SKM-1 (cell line): ENCODE measurements at regions not wholly inside any gene's neighbourhood (a gene's known extent, or its start where the extent isn't known, plus 50 kb on each side); places are given as distances from the start of the nearest gene placed in this dataset.
"Not testable (repeated sequence)": the region's sequence is repeated elsewhere in the genome, so short reads cannot be mapped to it uniquely, and the experiment has no call there.

Experiments
- DNase-seq: peaks from one replicate; lab custom pipeline; 2025; ENCODE audit not compliant: unreplicated experiment; lab: John Stamatoyannopoulos, UW

DNA sequence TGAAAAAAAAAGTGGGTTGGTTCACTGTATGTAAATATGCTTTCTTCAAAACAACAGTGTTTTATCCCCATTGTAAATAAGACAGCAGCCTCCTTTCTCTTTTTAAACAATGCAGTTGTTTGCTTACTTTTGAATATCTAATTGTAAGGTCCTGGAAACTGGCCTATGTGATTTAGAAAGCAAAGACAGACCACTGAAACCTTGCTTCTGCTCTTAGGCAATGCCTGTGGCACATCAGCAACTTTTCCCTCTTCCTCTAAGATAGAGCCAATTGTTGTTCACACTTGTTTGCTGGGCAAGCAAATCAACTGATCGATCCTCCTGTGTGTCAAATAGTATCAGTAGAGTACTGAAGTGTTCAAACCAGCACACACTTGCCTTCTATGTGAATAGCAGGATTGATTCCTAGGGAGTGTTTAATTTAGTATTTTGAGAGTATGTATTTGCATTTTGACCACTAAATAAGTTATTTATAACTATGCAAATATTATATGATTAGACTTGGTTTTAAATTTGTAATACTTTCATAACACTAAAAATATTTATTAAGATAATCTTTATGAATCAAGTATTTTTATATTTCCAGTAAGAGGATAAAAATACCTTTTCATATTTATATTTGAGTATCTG lies 55.4 kb upstream of the GRPR start:
- DNase-seq = no peak

- DNase-seq = no peak
These were observed 59.4 kb upstream of the GRPR start for GRCh38 chrX:16063921-16064320.

DNA sequence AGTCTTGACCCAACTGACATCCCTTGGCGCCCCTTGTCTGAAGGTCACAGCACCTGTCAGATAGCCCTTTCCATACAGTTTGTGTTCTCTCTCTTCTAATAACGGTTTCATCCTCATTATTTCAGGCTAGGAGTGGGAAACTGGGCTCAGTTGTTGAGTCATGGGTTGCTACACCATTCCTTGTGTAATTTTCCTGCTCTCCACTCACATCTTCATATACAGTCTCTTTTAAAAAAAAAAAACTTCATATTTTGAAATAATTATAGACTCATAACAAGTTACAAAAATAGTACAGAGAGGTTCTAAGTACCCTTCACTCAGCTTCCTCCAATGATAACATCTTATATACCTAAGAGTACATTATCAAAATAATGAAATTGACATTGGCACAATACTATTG lies 60.2 kb upstream of the GRPR start:
- no peak for DNase-seq

GRCh38 chrX:16061296-16061695 lies 62.1 kb upstream of the GRPR start:
- no peak for DNase-seq

DNA sequence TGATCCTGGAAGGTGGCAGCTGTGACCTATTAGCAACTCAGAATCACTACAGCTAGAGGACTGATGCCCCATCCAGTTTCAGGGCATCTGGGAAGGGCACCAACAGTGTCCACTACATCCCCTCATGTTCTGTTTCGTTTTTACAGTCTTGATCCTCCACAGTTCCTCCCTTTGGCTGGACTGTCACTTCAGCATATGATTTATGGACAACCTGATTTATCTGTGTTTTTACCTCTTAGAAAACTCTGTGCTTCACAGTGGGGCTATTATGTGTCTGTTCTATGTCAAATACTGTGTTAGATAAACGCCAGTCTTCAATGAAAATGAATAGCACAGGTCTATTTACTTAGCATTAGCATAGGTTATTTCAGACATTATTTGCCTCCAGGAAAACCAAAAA lies 63.1 kb upstream of the GRPR start:
- no peak for DNase-seq

GRCh38 chrX:16049126-16049525 lies 74.2 kb upstream of the GRPR start:
- not testable (repeated sequence) for DNase-seq

DNA sequence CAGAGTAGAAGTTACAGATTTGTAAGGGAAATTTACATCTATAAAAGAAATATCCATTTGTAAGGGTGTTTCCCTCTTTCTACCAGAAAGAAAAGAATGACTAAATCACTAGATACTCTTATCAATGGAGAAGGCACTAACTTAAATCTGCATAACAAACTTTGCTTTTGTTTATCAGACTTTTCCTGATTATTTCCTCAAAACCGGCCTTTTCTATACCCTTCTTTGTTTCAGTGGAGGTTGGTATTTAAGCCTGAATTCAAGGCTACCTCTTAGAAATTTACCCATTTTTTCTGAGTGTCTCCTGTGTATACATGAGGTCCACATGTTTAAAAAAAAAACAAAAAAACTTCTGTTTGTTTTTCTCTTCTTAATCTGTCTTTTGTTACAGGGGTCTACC lies 80.4 kb upstream of the GRPR start:
- no peak for DNase-seq

GRCh38 chrX:16039834-16040233 lies 83.5 kb upstream of the GRPR start:
- DNase-seq = no peak

DNA sequence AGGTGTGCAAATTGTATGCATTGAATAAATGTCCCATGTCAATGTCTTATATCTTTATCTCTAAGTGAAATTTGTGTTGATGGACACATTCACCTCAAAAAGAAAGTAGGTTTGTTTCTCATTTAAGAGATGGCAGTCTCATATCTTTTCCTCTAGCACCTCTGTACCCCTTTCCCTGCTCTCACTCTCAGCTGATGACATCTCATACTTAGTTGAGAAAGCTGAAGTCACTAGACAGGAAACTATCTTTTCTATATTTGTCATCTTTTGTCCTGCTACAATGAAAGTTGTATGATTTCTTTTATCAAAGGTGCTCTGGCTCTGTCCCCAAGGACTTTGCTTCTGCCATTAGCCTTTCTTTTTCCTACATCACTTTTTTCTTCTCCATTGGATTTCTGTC lies 84.0 kb upstream of the GRPR start:
- DNase-seq = no peak

GRCh38 chrX:16033331-16033730 lies 90.0 kb upstream of the GRPR start:
- no peak for DNase-seq

GRCh38 chrX:16028576-16028975 lies 94.8 kb upstream of the GRPR start:
- no peak for DNase-seq

DNA sequence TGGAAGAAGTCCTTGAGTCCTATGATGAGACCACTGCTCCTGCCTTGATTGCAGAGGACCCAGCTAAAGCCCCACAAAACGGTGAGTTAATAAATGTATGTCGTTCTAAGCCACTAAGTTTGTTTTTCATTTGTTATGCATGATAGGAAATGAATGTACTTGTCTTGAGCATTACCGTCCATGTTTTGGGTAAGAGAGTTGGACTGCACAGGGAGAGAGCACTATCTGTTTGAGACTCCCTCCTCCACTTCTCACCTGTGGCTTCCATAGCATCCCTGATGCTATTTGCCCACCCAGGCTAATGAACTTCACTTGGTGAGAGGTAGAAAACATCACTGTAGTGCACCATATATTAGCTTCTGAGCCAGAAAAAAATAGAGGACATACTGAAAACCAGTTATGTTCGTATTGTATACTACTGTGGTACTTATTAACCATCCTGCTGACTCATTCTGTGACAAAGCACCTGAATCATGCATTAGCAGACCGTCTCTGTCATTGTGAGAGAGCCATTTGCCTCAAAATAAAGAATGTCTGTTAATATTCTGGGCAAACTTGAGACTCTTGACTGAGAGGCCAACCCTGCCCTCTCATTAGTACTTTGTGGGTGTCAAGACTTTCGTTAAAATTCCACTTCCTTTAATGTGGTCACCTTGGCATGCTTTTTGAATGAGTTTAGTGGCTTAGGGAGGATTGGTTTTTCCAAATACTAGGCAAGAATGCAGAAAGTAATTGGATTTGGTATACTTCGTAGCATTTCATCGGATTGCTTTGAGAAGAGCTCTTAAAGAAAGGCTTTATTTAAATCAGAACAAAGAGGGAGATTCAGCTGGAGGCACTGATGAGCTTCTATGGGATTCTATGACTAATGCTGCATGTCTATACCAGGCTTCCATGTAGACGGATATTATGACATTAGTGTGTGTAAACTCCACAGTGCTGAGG lies 99.3 kb upstream of the GRPR start:
- DNase-seq = no peak

- no peak for DNase-seq
These were observed 100.7 kb upstream of the GRPR start for GRCh38 chrX:16022580-16023200.

DNA sequence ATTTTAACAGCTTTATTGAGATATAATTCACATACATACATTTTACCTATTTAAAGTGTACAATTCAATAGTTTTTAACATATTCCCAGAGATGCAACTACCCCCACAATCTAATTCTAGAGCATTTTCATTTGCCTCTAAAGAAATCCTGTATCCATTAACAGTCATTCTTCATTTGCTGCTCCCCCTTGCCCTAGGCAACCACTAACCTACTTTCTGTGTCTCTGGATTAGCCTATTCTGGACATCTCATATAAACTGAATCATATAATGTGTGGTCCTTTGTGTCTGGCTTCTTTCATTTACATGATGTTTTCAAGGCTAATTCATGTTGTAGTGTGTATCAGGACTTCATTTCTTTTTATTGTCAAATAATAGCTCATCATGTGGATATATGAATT lies 105.1 kb upstream of the GRPR start:
- no peak for DNase-seq

- DNase-seq = no peak
These were observed 109.2 kb upstream of the GRPR start for GRCh38 chrX:16014171-16014570.

- no peak for DNase-seq
These were observed 111.1 kb upstream of the GRPR start for GRCh38 chrX:16012250-16012649.

DNA sequence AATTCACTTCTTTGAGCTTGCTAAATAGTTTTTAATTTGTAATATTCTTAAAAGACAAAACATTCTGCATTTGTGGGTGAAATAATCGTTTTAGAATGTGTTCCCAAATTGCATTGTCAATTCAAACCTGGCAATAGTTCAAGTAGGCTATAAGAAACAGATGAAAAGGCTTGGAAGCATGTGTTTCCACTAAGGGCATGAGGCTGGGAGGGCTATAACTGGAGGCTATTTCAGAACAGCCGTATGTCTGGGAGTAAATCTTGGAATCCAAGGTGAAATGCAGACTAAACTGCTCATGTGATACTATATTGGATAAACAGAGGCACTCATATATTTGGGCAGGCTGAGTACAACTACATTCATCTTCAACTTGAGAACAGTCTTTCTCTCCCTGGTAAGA lies 117.4 kb upstream of the GRPR start:
- no peak for DNase-seq

DNA sequence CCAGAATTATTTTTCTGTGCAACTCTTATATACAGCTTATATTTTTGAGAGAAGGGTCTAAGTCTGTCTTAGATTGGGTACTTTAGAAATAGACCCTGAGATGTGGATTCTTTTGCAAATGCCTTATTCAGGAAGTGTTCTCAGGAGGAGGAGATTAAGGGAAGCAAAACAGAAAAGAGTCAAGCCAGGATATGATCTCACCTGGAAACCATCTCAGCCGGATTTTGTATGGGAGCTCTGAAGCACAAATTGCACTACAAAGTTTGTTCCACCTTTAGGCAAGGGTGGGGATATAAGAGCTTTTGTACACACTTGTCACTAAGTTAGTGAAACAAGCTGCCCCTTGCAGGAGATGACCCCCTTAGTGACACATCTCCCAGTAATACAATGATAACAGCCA lies 121.2 kb upstream of the GRPR start:
- no peak for DNase-seq

- no peak for DNase-seq
These were observed 125.0 kb upstream of the GRPR start for GRCh38 chrX:15998350-15998749.

DNA sequence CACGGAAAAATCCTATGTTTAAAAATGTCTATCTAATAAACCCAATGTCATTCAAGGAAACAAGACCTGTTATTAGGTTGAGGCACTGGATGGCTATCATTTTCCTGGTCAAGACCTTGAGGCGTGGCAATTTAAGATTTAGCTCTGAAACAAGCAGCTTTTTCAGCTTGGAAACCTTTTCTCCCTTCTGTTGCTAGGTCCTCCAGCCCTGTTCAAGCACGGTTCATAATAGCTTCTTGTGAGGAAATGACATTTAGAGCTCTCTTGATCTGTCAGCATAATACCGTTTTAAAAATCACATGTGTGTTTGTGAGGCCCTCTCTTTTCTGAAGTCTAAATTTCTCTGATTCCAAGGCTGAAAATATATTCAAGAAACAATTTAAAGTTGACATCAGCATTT lies 133.6 kb upstream of the GRPR start:
- no peak for DNase-seq

- DNase-seq = no peak
These were observed 134.3 kb upstream of the AP1S2 start for GRCh38 chrX:15988661-15989603.
